ENCODE measurements at regions not wholly inside any gene's neighbourhood (a gene's known extent, or its start where the extent isn't known, plus 50 kb on each side); places are given as distances from the start of the nearest gene placed in this dataset.

DNA sequence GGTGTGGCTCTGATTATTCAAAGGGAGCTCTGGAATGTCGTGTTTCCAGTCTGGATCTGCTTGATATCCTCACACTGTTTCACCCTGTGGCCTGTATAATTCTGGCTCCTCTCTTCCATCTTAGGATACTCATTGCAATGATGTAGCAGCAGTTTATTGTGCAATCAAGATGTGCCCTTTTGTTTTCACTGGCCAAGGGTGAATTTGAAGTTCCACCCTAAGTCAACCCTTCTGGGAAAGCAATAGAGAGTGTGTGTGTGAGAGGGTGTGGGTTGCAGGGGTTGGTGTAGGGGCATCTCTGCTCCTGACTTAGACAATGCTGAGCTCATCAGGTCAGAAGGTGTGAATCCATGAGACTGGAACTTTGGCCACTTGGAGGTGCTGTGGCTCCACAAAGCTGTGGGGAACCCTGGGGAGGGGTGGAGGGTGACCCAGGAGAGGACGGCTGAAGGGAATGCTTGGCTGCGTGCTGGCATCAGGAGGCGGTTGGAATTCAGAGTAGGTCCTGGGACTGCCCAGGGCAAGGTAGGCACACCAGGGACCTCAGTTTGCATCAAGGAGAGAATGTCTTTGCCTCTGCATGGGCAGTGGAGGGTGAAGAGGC lies 118.0 kb upstream of the PRSS58 start:
- DNase-seq = no peak
- in situ Hi-C loops (cut with MboI; ENCODE audit: low pct_ligation_motif_present in 1 of 4, low pct_unique_long_range_greater_than_20kb in 1 of 4, low sequenced_read_pairs in 3 of 4) = no loop called here
- TF ChIP-seq POLR2A (IDR thresholded peaks at IDR 0.05) (no peak), EP300 (IDR thresholded peaks at IDR 0.05; ENCODE audit: low read depth) (no peak), POLR2AphosphoS5 (IDR thresholded peaks at IDR 0.05) (no peak)
- TF ChIP-seq, protein P1, sequence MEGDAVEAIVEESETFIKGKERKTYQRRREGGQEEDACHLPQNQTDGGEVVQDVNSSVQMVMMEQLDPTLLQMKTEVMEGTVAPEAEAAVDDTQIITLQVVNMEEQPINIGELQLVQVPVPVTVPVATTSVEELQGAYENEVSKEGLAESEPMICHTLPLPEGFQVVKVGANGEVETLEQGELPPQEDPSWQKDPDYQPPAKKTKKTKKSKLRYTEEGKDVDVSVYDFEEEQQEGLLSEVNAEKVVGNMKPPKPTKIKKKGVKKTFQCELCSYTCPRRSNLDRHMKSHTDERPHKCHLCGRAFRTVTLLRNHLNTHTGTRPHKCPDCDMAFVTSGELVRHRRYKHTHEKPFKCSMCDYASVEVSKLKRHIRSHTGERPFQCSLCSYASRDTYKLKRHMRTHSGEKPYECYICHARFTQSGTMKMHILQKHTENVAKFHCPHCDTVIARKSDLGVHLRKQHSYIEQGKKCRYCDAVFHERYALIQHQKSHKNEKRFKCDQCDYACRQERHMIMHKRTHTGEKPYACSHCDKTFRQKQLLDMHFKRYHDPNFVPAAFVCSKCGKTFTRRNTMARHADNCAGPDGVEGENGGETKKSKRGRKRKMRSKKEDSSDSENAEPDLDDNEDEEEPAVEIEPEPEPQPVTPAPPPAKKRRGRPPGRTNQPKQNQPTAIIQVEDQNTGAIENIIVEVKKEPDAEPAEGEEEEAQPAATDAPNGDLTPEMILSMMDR (IDR thresholded peaks at IDR 0.05) = no peak

DNA sequence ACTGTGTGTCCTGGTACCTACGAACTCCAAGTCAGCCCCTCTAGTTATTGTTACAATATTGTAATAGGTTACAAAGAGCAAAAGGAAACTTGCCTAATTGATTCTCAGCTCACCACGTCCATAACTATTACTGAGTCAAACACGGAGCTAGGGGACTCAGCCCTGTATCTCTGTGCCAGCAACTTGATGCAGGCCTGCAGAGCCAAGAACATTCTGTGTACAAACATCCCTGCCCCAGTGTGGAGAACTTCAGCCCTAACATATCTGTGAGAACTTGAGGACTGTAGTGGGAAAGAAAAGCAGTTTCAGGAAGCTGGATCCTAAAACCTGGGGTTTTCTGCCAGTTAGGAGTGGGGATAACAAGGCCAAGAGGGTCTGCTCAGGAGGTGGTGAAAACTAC lies 114.9 kb upstream of the PRSS58 start:
- Histone ChIP-seq H3K4me3 (no peak overlapping the region), H3K9me3 (peaks cover 3 to 7% of the 10 kb centered on the region in 2 donors), H3K27ac (peak overlapping the region in 3 of 4 donors; percentile 5 to 52 (median 29)), H3K27me3 (no peaks in the 10 kb centered on the region), H3K36me3 (no peaks in the 10 kb centered on the region), H3K4me1 (peaks cover 0 to 9% (median 0%) of the 10 kb centered on the region in 4 donors)
- WGBS, 2 donors (ENCODE audit: low coverage in 1 of 2) = 66 to 100% methylated on average over 1 to 3 of the region's 3 CpGs
- in situ Hi-C loops (cut with MboI; ENCODE audit: low pct_ligation_motif_present in 1 of 4, low pct_unique_long_range_greater_than_20kb in 1 of 4, low sequenced_read_pairs in 3 of 4) = no loop called here
- intact Hi-C loops (cut with DNase I; ENCODE audit: low total_unique reads) = no loop called here
- TF ChIP-seq POLR2A (IDR thresholded peaks at IDR 0.05) = no peak
- TF ChIP-seq, protein P1 (IDR thresholded peaks at IDR 0.05) = no peak
- TF ChIP-seq POLR2AphosphoS5 (IDR thresholded peaks at IDR 0.05) = no peak
- no peak for TF ChIP-seq EP300 (IDR thresholded peaks at IDR 0.05; ENCODE audit: low read depth)
- no peak for DNase-seq

More for the DNA sequence above, 118.0 kb upstream of the PRSS58 start:
- intact Hi-C loops (cut with DNase I; ENCODE audit: low total_unique reads) = no loop called here
- no peaks in the 10 kb centered on the region for H3K27me3 ChIP-seq
- H3K4me1 ChIP-seq = peaks cover 0 to 9% (median 0%) of the 10 kb centered on the region in 4 donors
- H3K36me3 ChIP-seq = no peaks in the 10 kb centered on the region
- 20 to 65% methylated on average over 1 to 4 of the region's 4 CpGs for WGBS, 2 donors (ENCODE audit: low coverage in 1 of 2)
- no peaks in the 10 kb centered on the region for H3K9me3 ChIP-seq
- no peak overlapping the region for H3K4me3 ChIP-seq
- H3K27ac ChIP-seq = no peak overlapping the region

DNA sequence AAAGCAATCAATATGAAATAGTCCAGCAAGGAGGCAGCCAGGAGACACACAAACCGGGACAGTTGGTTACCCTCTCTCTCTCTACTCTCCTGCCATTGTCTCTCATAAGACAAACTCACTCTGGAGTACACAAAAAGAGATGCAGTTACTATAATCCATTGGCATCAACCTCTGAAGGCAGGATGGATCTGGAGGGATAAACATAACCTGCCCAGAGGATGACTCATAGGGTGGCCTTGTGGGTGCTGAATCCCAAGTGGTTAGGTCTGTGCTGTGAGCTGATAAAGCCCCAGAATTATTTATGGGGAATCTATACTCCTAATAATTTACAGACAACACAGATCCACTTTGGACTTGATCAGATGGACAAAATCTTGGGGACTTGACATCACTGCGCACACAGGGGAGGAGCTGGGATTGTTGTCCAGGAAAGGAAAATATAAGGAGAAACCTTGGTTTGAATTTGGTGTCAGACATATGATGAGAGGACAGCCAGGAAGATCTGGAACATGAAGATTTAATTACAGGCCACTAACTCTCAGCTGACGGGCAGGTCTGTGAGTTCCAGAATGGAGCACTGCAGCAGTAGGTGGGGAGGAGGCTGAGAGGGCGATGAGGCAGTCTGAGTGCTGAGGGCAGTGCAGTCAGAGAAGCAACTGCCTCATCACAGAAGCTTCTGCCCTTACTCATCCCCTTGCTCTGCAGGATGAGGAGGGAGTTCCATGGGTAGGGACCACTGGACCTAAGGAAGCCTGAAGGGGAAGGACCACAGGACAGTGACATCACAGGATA lies 113.9 kb upstream of the PRSS58 start:
- intact Hi-C loops (cut with DNase I; ENCODE audit: low total_unique reads) = no loop called here
- WGBS, 2 donors (ENCODE audit: low coverage in 1 of 2) = 84 to 92% methylated on average over 2 to 4 of the region's 4 CpGs
- in situ Hi-C loops (cut with MboI; ENCODE audit: low pct_ligation_motif_present in 1 of 4, low pct_unique_long_range_greater_than_20kb in 1 of 4, low sequenced_read_pairs in 3 of 4) = no loop called here

DNA sequence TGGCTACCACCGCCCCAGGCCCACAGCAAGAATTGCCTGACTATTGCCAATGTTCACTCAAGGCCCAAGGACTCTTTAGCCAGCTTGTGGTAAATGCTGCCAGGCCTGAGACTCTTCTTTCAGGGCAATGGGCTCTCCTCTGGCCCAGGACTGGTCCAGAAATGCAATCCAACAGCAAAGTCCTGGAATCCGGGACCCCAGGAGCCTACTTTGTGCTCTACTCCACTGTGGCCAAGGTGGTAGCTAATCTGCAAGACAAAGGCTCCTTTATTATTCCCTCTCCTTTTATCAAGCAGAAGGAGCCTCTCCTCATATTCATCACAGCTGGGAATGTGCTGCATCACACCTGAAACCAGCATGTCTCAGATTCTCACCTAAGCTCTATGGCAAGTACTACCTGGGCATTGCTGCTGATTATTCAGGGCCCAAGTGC lies 107.6 kb upstream of the PRSS58 start:
- H3K9me3 ChIP-seq = peaks cover 7% of the 10 kb centered on the region in 2 donors
- in situ Hi-C loops (cut with MboI; ENCODE audit: low pct_ligation_motif_present in 1 of 4, low pct_unique_long_range_greater_than_20kb in 1 of 4, low sequenced_read_pairs in 3 of 4) (no loop called here), intact Hi-C loops (cut with DNase I; ENCODE audit: low total_unique reads) (no loop called here)
- H3K36me3 ChIP-seq = no peaks in the 10 kb centered on the region
- no peaks in the 10 kb centered on the region for H3K4me1 ChIP-seq
- no peaks in the 10 kb centered on the region for H3K27me3 ChIP-seq
- 78% methylated on average over 2 of the region's 2 CpGs; no CpG with 5 or more reads in 1 of the 2 donors for WGBS, 2 donors (ENCODE audit: low coverage in 1 of 2)
- no peak overlapping the region for H3K27ac ChIP-seq
- TF ChIP-seq POLR2AphosphoS5 (IDR thresholded peaks at IDR 0.05) = no peak
- TF ChIP-seq, protein P1 (IDR thresholded peaks at IDR 0.05) = no peak
- no peak for TF ChIP-seq POLR2A (IDR thresholded peaks at IDR 0.05)
- TF ChIP-seq EP300 (IDR thresholded peaks at IDR 0.05; ENCODE audit: low read depth) = no peak
- H3K4me3 ChIP-seq = no peak overlapping the region
- no peak for DNase-seq

More for the DNA sequence above, 113.9 kb upstream of the PRSS58 start:
- Histone ChIP-seq H3K9me3 (peaks cover 7% of the 10 kb centered on the region in 2 donors), H3K27me3 (no peaks in the 10 kb centered on the region), H3K36me3 (no peaks in the 10 kb centered on the region), H3K4me1 (peaks cover 0 to 9% (median 0%) of the 10 kb centered on the region in 4 donors), H3K27ac (no peak overlapping the region), H3K4me3 (no peak overlapping the region)
- DNase-seq = no peak
- no peak for TF ChIP-seq POLR2AphosphoS5 (IDR thresholded peaks at IDR 0.05)
- TF ChIP-seq, protein P1 (IDR thresholded peaks at IDR 0.05) = no peak
- no peak for TF ChIP-seq EP300 (IDR thresholded peaks at IDR 0.05; ENCODE audit: low read depth)
- no peak for TF ChIP-seq POLR2A (IDR thresholded peaks at IDR 0.05)
